GM12878 (cell line): ENCODE measurements at regions not wholly inside any gene's neighbourhood (a gene's known extent, or its start where the extent isn't known, plus 50 kb on each side); places are given as distances from the start of the nearest gene placed in this dataset.
A peak's percentile ranks its signal among the peaks of the same experiment; 100 is the strongest.

ENCODE experiments used
- ATAC-seq: fragments of 200-7000 bp; cut with Tn5 transposase; 3 replicates; pipeline ENCODE4 v1.9.1; 2020; ENCODE audit warnings: mild to moderate bottlenecking, moderate library complexity
- BruUV-seq: library from RNA; stranded (reverse); fragments of 400-500 nt; replicated peaks from 2 replicates; lab custom pipeline; 2021; lab: Mats Ljungman, UMichigan
- CTCF ChIA-PET: fragments of 300-600 bp; sonication (Branson Sonifier 250); formaldehyde crosslinking; extraction: SDS; loops from one replicate; lab custom pipeline; 2021; ENCODE audit warnings: inconsistent platforms; lab: Yijun Ruan, JAX
- POLR2A ChIA-PET: fragments of 350-600 bp; formaldehyde crosslinking; extraction: SDS; loops from one replicate; lab custom pipeline; 2021; ENCODE audit warnings: inconsistent platforms; lab: Charles Lee
- RAD21 ChIA-PET: fragments of 300-600 bp; sonication (Branson Sonifier 250); formaldehyde crosslinking; loops from one replicate; lab custom pipeline; 2023; ENCODE audit warnings: antibody characterized with exemption; ENCODE audit not compliant: unreplicated experiment; lab: Charles Lee
- SMC1A ChIA-PET: fragments of 300-600 bp; sonication (Branson Sonifier 250); formaldehyde crosslinking; loops from one replicate; lab custom pipeline; 2023; ENCODE audit not compliant: unreplicated experiment, uncharacterized antibody; lab: Charles Lee
- DNase-seq: peaks from one replicate; pipeline ENCODE4 v3.0.0-alpha.2; 2011; ENCODE audit warnings: low read depth, low spot score
- FAIRE-seq: peaks from 3 replicates; lab custom pipeline; 2011; peaks lifted over from hg19 to GRCh38; lab: Jason Lieb, UNC
- H2AFZ ChIP-seq: 2 replicates; pipeline ENCODE4 v1.6.0; 2011; ENCODE audit warnings: low read depth, low read length, control low read depth; ENCODE audit not compliant: control insufficient read depth
- H3K27ac ChIP-seq: 2 replicates; pipeline ENCODE4 v1.5.1; 2011; ENCODE audit warnings: control low read depth; ENCODE audit not compliant: control insufficient read depth, insufficient read depth
- H3K27me3 ChIP-seq, 2 experiments: replicated peaks in 1 of 2; 2 replicates each; pipeline versions ENCODE4 v1.6.0 to v1.6.1; 2011; ENCODE audit warnings: low read length in 1 of 2; ENCODE audit not compliant: control insufficient read depth in 2 of 2, insufficient read depth in 2 of 2
- H3K36me3 ChIP-seq, 2 experiments: 2 replicates each; pipeline ENCODE4 v1.5.1; 2011; ENCODE audit warnings: low read length in 1 of 2; ENCODE audit not compliant: control insufficient read depth in 2 of 2, insufficient read depth in 2 of 2
- H3K4me1 ChIP-seq: 2 replicates; pipeline ENCODE4 v1.6.1; 2011; ENCODE audit warnings: mild to moderate bottlenecking, low read length, moderate library complexity, mixed read lengths; ENCODE audit not compliant: control insufficient read depth, insufficient read depth
- H3K4me2 ChIP-seq: 2 replicates; pipeline ENCODE4 v1.6.0; 2011; ENCODE audit warnings: control low read depth; ENCODE audit not compliant: control insufficient read depth, insufficient read depth
- H3K4me3 ChIP-seq: fragments of 200-600 bp; sonication (generic); 2 replicates; pipeline ENCODE4 v1.5.1; 2016
- H3K79me2 ChIP-seq: 2 replicates; pipeline ENCODE4 v1.6.0; 2011; ENCODE audit warnings: low read length; ENCODE audit not compliant: control insufficient read depth, insufficient read depth
- H3K9ac ChIP-seq: 2 replicates; pipeline ENCODE4 v1.8.0; 2011; ENCODE audit warnings: low read length, control low read depth, mixed read lengths; ENCODE audit not compliant: control insufficient read depth, insufficient read depth
- H3K9me3 ChIP-seq: replicated peaks from 3 replicates; pipeline ENCODE4 v1.5.1; 2011; ENCODE audit warnings: mild to moderate bottlenecking, low read length; ENCODE audit not compliant: control insufficient read depth, insufficient read depth
- H4K20me1 ChIP-seq: 2 replicates; pipeline ENCODE4 v1.6.0; 2011; ENCODE audit not compliant: control insufficient read depth, insufficient read depth
- MTA2 ChIP-seq: fragments of 450-650 bp; IDR thresholded peaks from 2 replicates; pipeline ENCODE4 v1.6.1; 2016; ENCODE audit warnings: low read depth, mild to moderate bottlenecking, moderate library complexity
- RAD21 ChIP-seq: IDR thresholded peaks from 2 replicates; pipeline ENCODE4 v1.6.1; 2011; ENCODE audit warnings: mild to moderate bottlenecking, low read depth, low read length, moderate library complexity; ENCODE audit not compliant: insufficient read depth
- SRF ChIP-seq, 2 experiments: IDR thresholded peaks; 2 replicates each; pipeline ENCODE4 v1.6.1; 2011; ENCODE audit warnings: low read depth in 2 of 2, low read length in 2 of 2, mild to moderate bottlenecking in 1 of 2, moderate library complexity in 1 of 2
- TCF3 ChIP-seq: IDR thresholded peaks from 2 replicates; pipeline ENCODE4 v1.6.1; 2012; ENCODE audit warnings: low read depth, mild to moderate bottlenecking, low read length, borderline replicate concordance; ENCODE audit not compliant: insufficient read depth
- WGBS: methylation state at CpG from one replicate; pipeline ENCODE4 v1.1.6; 2016; ENCODE audit warnings: low lambda C conversion rate; ENCODE audit not compliant: insufficient replicate concordance, insufficient coverage; ENCODE audit errors: missing lambda C conversion rate; 5-methylcytosine and 5-hydroxymethylcytosine counted together
- in situ Hi-C: fragments of 300-500 bp; cut with MboI; formaldehyde crosslinking; loops from 9 replicates; pipeline ENCODE4 v1.14.3; 2018; ENCODE audit warnings: mixed read lengths
- intact Hi-C: fragments of 100-400 bp; cut with micrococcal nuclease; formaldehyde crosslinking; loops from one replicate; pipeline ENCODE4 v1.14.2; 2022; ENCODE audit not compliant: unreplicated experiment

DNA sequence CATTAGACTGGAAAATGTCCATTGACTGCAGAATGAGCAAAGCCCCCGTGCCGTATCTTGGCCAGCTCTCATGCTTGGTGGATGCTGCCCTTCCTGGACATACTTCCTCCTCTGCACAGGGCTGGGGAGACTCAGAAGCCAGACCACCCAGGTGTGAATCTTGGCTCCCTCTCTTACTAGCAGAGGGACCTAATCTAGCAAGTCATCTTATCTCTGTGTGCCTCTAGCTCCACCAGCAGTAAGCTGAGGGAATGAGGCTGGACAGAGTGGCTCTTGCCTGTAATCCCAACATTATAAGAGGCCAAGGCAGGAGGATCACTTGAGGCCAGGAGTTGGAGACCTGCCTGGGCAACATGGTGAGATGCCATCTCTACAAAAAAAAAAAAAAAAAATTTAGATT lies 173.8 kb upstream of the GHITM start:
- Histone ChIP-seq H4K20me1 (no peaks in the 10 kb centered on the region), H3K4me1 (no peaks in the 10 kb centered on the region), H3K36me3 (no peaks in the 10 kb centered on the region), H3K4me3 (no peak overlapping the region), H3K9ac (no peak overlapping the region), H3K4me2 (no peak overlapping the region), H3K9me3 (no peaks in the 10 kb centered on the region; the same call in 2 of the 3 replicates), H2AFZ (no peak overlapping the region)
- RAD21 ChIA-PET: no interaction called here
- ATAC-seq: no peak
- intact Hi-C loops: no loop called here
- no TSS peak for BruUV-seq
- 56% methylated on average over 2 of the region's 2 CpGs for WGBS
- TF ChIP-seq RAD21 (0 out of 2 replicates have a peak, but pooled peaks have one; percentile 7), TCF3 (no peak), SRF (IDR thresholded peaks at IDR 0.05; ENCODE audit: low read depth in 2 of 2, low read length in 2 of 2) (no peak)
- TF ChIP-seq, all 136 proteins: peak for 1
- no peaks in the 10 kb centered on the region for H3K79me2 ChIP-seq
- FAIRE-seq: no peak
- ChIA-PET POLR2A (interaction anchor here (0.9 kb wide), 1 partner anchor 14 kb away, joined by 3 read pairs; no protein-coding TSS in a partner anchor), CTCF (interaction anchor here (0.9 kb wide), 1 partner anchor 95 kb away, joined by 3 read pairs; no protein-coding TSS in a partner anchor), SMC1A (interaction anchor here (0.6 to 1.5 kb wide), 2 partner anchors 13 to 21 kb away, joined by 3 to 4 read pairs; no protein-coding TSS in a partner anchor)
- DNase-seq: no peak
- no peaks in the 10 kb centered on the region for H3K27me3 ChIP-seq
- in situ Hi-C loops: no loop called here
- H3K27ac ChIP-seq: no peak overlapping the region

DNA sequence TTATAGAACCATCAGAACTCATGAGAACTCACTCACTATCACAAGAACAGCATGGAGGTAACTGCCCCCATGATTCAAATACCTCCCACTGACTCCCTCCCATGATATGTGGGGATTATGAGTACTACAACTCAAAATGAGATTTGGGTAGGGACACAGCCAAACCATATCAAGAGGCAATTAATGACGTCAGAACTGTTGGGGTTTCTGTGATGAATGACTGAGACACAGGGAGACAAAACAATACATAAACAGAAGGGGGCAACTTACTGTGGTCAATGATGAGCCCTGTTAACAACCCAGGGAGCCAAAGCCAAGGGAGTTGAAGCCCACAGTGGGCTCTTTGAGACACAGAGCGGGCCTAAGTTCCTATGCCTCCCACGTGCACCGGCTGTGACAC lies 171.3 kb upstream of the GHITM start:
- SMC1A ChIA-PET: no interaction called here
- TF ChIP-seq MTA2: no peak

More for the DNA sequence above, 171.3 kb upstream of the GHITM start:
- ChIA-PET POLR2A (no interaction called here), CTCF (no interaction called here), RAD21 (no interaction called here)
- Histone ChIP-seq H3K9ac (no peak overlapping the region), H3K4me1 (no peaks in the 10 kb centered on the region), H3K79me2 (no peaks in the 10 kb centered on the region), H3K4me3 (no peak overlapping the region), H3K9me3 (no peaks in the 10 kb centered on the region; the same call in 2 of the 3 replicates), H3K4me2 (no peak overlapping the region), H3K36me3 (no peaks in the 10 kb centered on the region), H2AFZ (no peak overlapping the region), H4K20me1 (no peaks in the 10 kb centered on the region), H3K27me3 (no peaks in the 10 kb centered on the region), H3K27ac (no peak overlapping the region)
- BruUV-seq: no TSS peak
- FAIRE-seq: no peak
- intact Hi-C loops (no loop called here), in situ Hi-C loops (no loop called here)
- no peak for ATAC-seq
- WGBS: 24% methylated on average over 4 of the region's 4 CpGs
- no peak for DNase-seq
